Ectodermal cell (in vitro differentiated cells): ENCODE measurements at regions not wholly inside any gene's neighbourhood (a gene's known extent, or its start where the extent isn't known, plus 50 kb on each side); places are given as distances from the start of the nearest gene placed in this dataset.

Source experiments
- H3K27ac ChIP-seq: 2 replicates; pipeline ENCODE4 v1.7.0; 2013; ENCODE audit warnings: mild to moderate bottlenecking, low read depth, low read length; ENCODE audit not compliant: insufficient read depth, poor library complexity, severe bottlenecking
- H3K27me3 ChIP-seq: 2 replicates; pipeline ENCODE4 v1.7.0; 2013; ENCODE audit warnings: mild to moderate bottlenecking, low read length; ENCODE audit not compliant: insufficient read depth, control insufficient read depth, poor library complexity, severe bottlenecking
- H3K36me3 ChIP-seq: one replicate; pipeline ENCODE4 v1.7.0; 2013; ENCODE audit warnings: low read length; ENCODE audit not compliant: control insufficient read depth, insufficient read depth
- H3K4me1 ChIP-seq: one replicate; pipeline ENCODE4 v1.7.0; 2013; ENCODE audit warnings: low read length; ENCODE audit not compliant: control insufficient read depth, insufficient read depth
- H3K4me3 ChIP-seq: 2 replicates; pipeline ENCODE4 v1.7.0; 2013; ENCODE audit warnings: low read depth, low read length, control low read depth; ENCODE audit not compliant: insufficient read depth
- H3K9me3 ChIP-seq: 2 replicates; pipeline ENCODE4 v1.7.0; 2013; ENCODE audit warnings: mild to moderate bottlenecking, low read length, moderate library complexity; ENCODE audit not compliant: control insufficient read depth
- WGBS, 2 experiments: methylation state at CpG; one replicate each; pipeline ENCODE4 v1.1.7; 2013; ENCODE audit warnings: missing lambda C conversion rate in 2 of 2; 5-methylcytosine and 5-hydroxymethylcytosine counted together

- no peaks in the 10 kb centered on the region for H3K9me3 ChIP-seq
- no peaks in the 10 kb centered on the region for H3K36me3 ChIP-seq
- H3K4me1 ChIP-seq = peaks cover 11% of the 10 kb centered on the region
- WGBS, 2 experiments = 89% methylated on average over 25 of the region's 25 CpGs
- no peak overlapping the region for H3K27ac ChIP-seq
- H3K4me3 ChIP-seq = no peak overlapping the region
- no peaks in the 10 kb centered on the region for H3K27me3 ChIP-seq
Measured at GRCh38 chr12:111160350-111161241, 208.3 kb downstream of the PHETA1 start.

- Histone ChIP-seq H3K27ac (no peak overlapping the region), H3K4me3 (no peak overlapping the region), H3K9me3 (no peaks in the 10 kb centered on the region), H3K36me3 (no peaks in the 10 kb centered on the region), H3K27me3 (no peaks in the 10 kb centered on the region), H3K4me1 (peaks cover 19% of the 10 kb centered on the region)
- WGBS, 2 experiments = 84 to 88% methylated on average over 8 of the region's 8 CpGs
Measured at GRCh38 chr12:111158992-111159391, 209.9 kb downstream of the PHETA1 start.

- no peak overlapping the region for H3K27ac ChIP-seq
- no peaks in the 10 kb centered on the region for H3K36me3 ChIP-seq
- no peaks in the 10 kb centered on the region for H3K9me3 ChIP-seq
- H3K4me1 ChIP-seq = peaks cover 24% of the 10 kb centered on the region
- no peaks in the 10 kb centered on the region for H3K27me3 ChIP-seq
- WGBS, 2 experiments = 93 to 97% methylated on average over 2 of the region's 2 CpGs
- no peak overlapping the region for H3K4me3 ChIP-seq
Measured at GRCh38 chr12:111157486-111157885, 211.4 kb downstream of the PHETA1 start.

GRCh38 chr12:111156304-111156703 is 212.6 kb downstream of the PHETA1 start:
- peaks cover 24% of the 10 kb centered on the region for H3K4me1 ChIP-seq
- H3K36me3 ChIP-seq = no peaks in the 10 kb centered on the region
- no peak overlapping the region for H3K27ac ChIP-seq
- no peak overlapping the region for H3K4me3 ChIP-seq
- no peaks in the 10 kb centered on the region for H3K9me3 ChIP-seq
- no peaks in the 10 kb centered on the region for H3K27me3 ChIP-seq
- 85 to 94% methylated on average over 3 of the region's 3 CpGs for WGBS, 2 experiments

- Histone ChIP-seq H3K9me3 (no peaks in the 10 kb centered on the region), H3K4me3 (no peak overlapping the region), H3K27ac (no peak overlapping the region), H3K4me1 (peaks cover 18% of the 10 kb centered on the region), H3K36me3 (no peaks in the 10 kb centered on the region), H3K27me3 (no peaks in the 10 kb centered on the region)
- WGBS, 2 experiments = 90 to 94% methylated on average over 7 to 8 of the region's 8 CpGs
Measured at GRCh38 chr12:111155521-111155920, 213.4 kb downstream of the PHETA1 start.

GRCh38 chr12:111155020-111155419 is 213.9 kb downstream of the PHETA1 start:
- no peak overlapping the region for H3K4me3 ChIP-seq
- H3K27ac ChIP-seq = no peak overlapping the region
- H3K27me3 ChIP-seq = no peaks in the 10 kb centered on the region
- peaks cover 13% of the 10 kb centered on the region for H3K4me1 ChIP-seq
- H3K36me3 ChIP-seq = no peaks in the 10 kb centered on the region
- H3K9me3 ChIP-seq = no peaks in the 10 kb centered on the region
- WGBS, 2 experiments = 96 to 97% methylated on average over 3 of the region's 3 CpGs

GRCh38 chr12:111154147-111154834 is 214.6 kb downstream of the PHETA1 start:
- H3K4me1 ChIP-seq = peaks cover 13% of the 10 kb centered on the region
- H3K9me3 ChIP-seq = no peaks in the 10 kb centered on the region
- WGBS, 2 experiments = 57 to 59% methylated on average over 19 of the region's 19 CpGs
- no peaks in the 10 kb centered on the region for H3K27me3 ChIP-seq
- H3K4me3 ChIP-seq = no peak overlapping the region
- H3K36me3 ChIP-seq = no peaks in the 10 kb centered on the region
- no peak overlapping the region for H3K27ac ChIP-seq

- peaks cover 13% of the 10 kb centered on the region for H3K4me1 ChIP-seq
- no peak overlapping the region for H3K27ac ChIP-seq
- no peaks in the 10 kb centered on the region for H3K9me3 ChIP-seq
- no peak overlapping the region for H3K4me3 ChIP-seq
- WGBS, 2 experiments = 87 to 91% methylated on average over 10 of the region's 10 CpGs
- no peaks in the 10 kb centered on the region for H3K27me3 ChIP-seq
- H3K36me3 ChIP-seq = no peaks in the 10 kb centered on the region
Measured at GRCh38 chr12:111152561-111152960, 216.3 kb downstream of the PHETA1 start.

GRCh38 chr12:111150921-111151840 is 217.7 kb downstream of the PHETA1 start:
- WGBS, 2 experiments = 92 to 95% methylated on average over 19 to 20 of the region's 20 CpGs
- H3K4me3 ChIP-seq = no peak overlapping the region
- no peak overlapping the region for H3K27ac ChIP-seq
- H3K4me1 ChIP-seq = peaks cover 13% of the 10 kb centered on the region
- H3K27me3 ChIP-seq = no peaks in the 10 kb centered on the region
- no peaks in the 10 kb centered on the region for H3K36me3 ChIP-seq
- H3K9me3 ChIP-seq = no peaks in the 10 kb centered on the region
